ENCODE measurements at regions not wholly inside any gene's neighbourhood (a gene's known extent, or its start where the extent isn't known, plus 50 kb on each side); places are given as distances from the start of the nearest gene placed in this dataset.

DNA sequence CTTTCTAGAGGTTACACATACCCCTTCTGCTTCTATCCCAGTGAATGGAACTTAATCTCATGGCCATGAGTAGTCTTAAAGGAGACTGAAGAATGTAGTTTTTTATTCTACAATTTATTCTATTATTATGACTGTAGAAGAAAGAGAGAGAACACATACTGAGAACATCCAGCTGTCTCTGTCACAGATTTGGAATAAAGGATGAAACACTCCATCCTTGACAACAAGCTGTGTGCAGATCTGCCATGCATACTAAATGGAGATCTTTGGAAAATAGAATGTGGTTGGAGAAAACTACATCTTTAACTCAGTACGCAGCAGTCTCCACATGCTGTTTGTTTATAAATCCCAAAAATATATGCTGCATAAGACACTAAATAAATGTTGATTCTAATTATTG is 54.1 kb upstream of the NUDT7 start:
- TF ChIP-seq, protein P1, sequence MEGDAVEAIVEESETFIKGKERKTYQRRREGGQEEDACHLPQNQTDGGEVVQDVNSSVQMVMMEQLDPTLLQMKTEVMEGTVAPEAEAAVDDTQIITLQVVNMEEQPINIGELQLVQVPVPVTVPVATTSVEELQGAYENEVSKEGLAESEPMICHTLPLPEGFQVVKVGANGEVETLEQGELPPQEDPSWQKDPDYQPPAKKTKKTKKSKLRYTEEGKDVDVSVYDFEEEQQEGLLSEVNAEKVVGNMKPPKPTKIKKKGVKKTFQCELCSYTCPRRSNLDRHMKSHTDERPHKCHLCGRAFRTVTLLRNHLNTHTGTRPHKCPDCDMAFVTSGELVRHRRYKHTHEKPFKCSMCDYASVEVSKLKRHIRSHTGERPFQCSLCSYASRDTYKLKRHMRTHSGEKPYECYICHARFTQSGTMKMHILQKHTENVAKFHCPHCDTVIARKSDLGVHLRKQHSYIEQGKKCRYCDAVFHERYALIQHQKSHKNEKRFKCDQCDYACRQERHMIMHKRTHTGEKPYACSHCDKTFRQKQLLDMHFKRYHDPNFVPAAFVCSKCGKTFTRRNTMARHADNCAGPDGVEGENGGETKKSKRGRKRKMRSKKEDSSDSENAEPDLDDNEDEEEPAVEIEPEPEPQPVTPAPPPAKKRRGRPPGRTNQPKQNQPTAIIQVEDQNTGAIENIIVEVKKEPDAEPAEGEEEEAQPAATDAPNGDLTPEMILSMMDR (IDR thresholded peaks at IDR 0.05): no peak

DNA sequence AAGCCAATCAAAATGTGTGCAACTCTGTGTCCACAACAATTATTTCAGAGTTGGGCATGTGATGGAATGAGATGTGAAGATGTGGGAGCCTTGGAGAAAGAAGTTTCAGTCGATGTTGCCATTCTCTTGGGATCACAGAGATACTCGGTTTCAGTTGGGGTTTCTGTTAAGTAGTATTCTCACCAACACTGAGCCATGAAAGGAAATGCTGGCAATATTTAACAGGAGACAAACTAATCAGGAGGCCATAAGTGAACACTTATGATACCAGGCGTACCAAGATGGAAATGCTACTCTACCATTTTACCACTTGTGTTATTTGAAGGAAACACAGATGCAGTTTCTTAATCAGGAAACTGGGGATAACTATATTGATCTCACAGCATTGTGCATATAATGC is 53.3 kb upstream of the NUDT7 start:
- TF ChIP-seq, protein P1 (IDR thresholded peaks at IDR 0.05): no peak
